Keratinocyte (primary cell): ENCODE measurements at regions not wholly inside any gene's neighbourhood (a gene's known extent, or its start where the extent isn't known, plus 50 kb on each side); places are given as distances from the start of the nearest gene placed in this dataset.

ENCODE experiments used
- DNase-seq: peaks from one replicate; pipeline ENCODE4 v3.0.0-alpha.2; 2011; ENCODE audit warnings: low read depth, missing footprints, low spot score
- FAIRE-seq: peaks from 2 replicates; lab custom pipeline; 2011; peaks lifted over from hg19 to GRCh38; lab: Jason Lieb, UNC
- H2AFZ ChIP-seq: 2 replicates; pipeline ENCODE4 v1.6.0; 2012; ENCODE audit warnings: low read length, control low read depth, inconsistent platforms; ENCODE audit not compliant: control insufficient read depth
- H3K27ac ChIP-seq: 2 replicates; pipeline ENCODE4 v1.5.1; 2011; ENCODE audit warnings: low read length; ENCODE audit not compliant: control insufficient read depth, insufficient read depth
- H3K27me3 ChIP-seq: 3 replicates; pipeline ENCODE4 v1.6.0; 2011; ENCODE audit warnings: low read length; ENCODE audit not compliant: control insufficient read depth, insufficient read depth; ENCODE audit errors: extremely low read depth
- H3K36me3 ChIP-seq, 2 experiments: 2 replicates in 1 of 2; 3 replicates in 1 of 2; pipeline ENCODE4 v1.5.1; 2011; ENCODE audit warnings: low read length in 2 of 2, mild to moderate bottlenecking in 1 of 2; ENCODE audit not compliant: control insufficient read depth in 2 of 2, insufficient read depth in 2 of 2; ENCODE audit errors: extremely low read depth in 1 of 2
- H3K4me1 ChIP-seq: 3 replicates; pipeline ENCODE4 v1.5.1; 2011; ENCODE audit warnings: low read length; ENCODE audit not compliant: control insufficient read depth, insufficient read depth; ENCODE audit errors: extremely low read depth
- H3K4me2 ChIP-seq: 3 replicates; pipeline ENCODE4 v1.6.0; 2011; ENCODE audit warnings: low read depth, low read length; ENCODE audit not compliant: control insufficient read depth, insufficient read depth; ENCODE audit errors: extremely low read depth
- H3K4me3 ChIP-seq, 3 experiments: fragments of 200-600 bp in 1 of 3; sonication (generic) in 1 of 3; 2 replicates in 2 of 3; 3 replicates in 1 of 3; pipeline ENCODE4 v1.5.1; 2011 to 2016; ENCODE audit warnings: low read length in 3 of 3, mild to moderate bottlenecking in 3 of 3, control low read depth in 2 of 3, inconsistent platforms in 1 of 3, low read depth in 1 of 3, mixed read lengths in 1 of 3, mixed run types in 1 of 3, moderate library complexity in 1 of 3; ENCODE audit not compliant: control insufficient read depth in 2 of 3, insufficient read depth in 2 of 3; ENCODE audit errors: extremely low read depth in 1 of 3
- H3K79me2 ChIP-seq: 2 replicates; pipeline ENCODE4 v1.6.0; 2012; ENCODE audit warnings: low read length; ENCODE audit not compliant: control insufficient read depth, insufficient read depth
- H3K9ac ChIP-seq: 3 replicates; pipeline ENCODE4 v1.6.0; 2011; ENCODE audit warnings: low read length; ENCODE audit not compliant: control insufficient read depth, insufficient read depth; ENCODE audit errors: extremely low read depth
- H3K9me1 ChIP-seq: 3 replicates; pipeline ENCODE4 v1.6.0; 2011; ENCODE audit warnings: low read length; ENCODE audit not compliant: control insufficient read depth, insufficient read depth; ENCODE audit errors: extremely low read depth
- H3K9me3 ChIP-seq: 2 replicates; pipeline ENCODE4 v1.5.1; 2012; ENCODE audit warnings: low read depth, low read length; ENCODE audit not compliant: control insufficient read depth
- H4K20me1 ChIP-seq: 3 replicates; pipeline ENCODE4 v1.6.0; 2011; ENCODE audit warnings: low read length; ENCODE audit not compliant: control insufficient read depth, insufficient read depth; ENCODE audit errors: extremely low read depth
- CTCF ChIP-seq, 3 experiments: IDR thresholded peaks in 1 of 3; conservative IDR thresholded peaks in 1 of 3; optimal IDR thresholded peaks in 1 of 3; 2 replicates in 2 of 3; 3 replicates in 1 of 3; pipeline versions ENCODE3 to v1.5.1; 2011; ENCODE audit warnings: low read length in 3 of 3, mild to moderate bottlenecking in 3 of 3, moderate library complexity in 2 of 3, control low read depth in 1 of 3, inconsistent platforms in 1 of 3; ENCODE audit not compliant: insufficient read depth in 2 of 3; ENCODE audit errors: extremely low read depth in 1 of 3
- EZH2 ChIP-seq: IDR thresholded peaks from one replicate; pipeline ENCODE4 v1.6.1; 2012; ENCODE audit warnings: inconsistent platforms, mild to moderate bottlenecking, low read length, moderate library complexity
- dilution Hi-C: fragments of 300-500 bp; cut with MboI; formaldehyde crosslinking; loops from one replicate; pipeline ENCODE4 v1.7.0; 2020; ENCODE audit warnings: low sequenced_read_pairs; ENCODE audit not compliant: extremely low pct_ligation_motif_present

GRCh38 chr4:162582180-162582579 is 418.4 kb upstream of the FSTL5 start:
- FAIRE-seq: no peak
- H3K4me1 ChIP-seq: no peaks in the 10 kb centered on the region
- no peak overlapping the region for H3K27ac ChIP-seq
- no peaks in the 10 kb centered on the region for H3K36me3 ChIP-seq
- dilution Hi-C loops: no loop called here
- no peak for DNase-seq
- H2AFZ ChIP-seq: no peak overlapping the region
- H3K4me3 ChIP-seq: no peak overlapping the region
- H3K27me3 ChIP-seq: no peaks in the 10 kb centered on the region
- H3K9me1 ChIP-seq: no peaks in the 10 kb centered on the region
- no peak overlapping the region for H3K9ac ChIP-seq
- H3K9me3 ChIP-seq: no peaks in the 10 kb centered on the region
- no peaks in the 10 kb centered on the region for H3K79me2 ChIP-seq
- no peak overlapping the region for H3K4me2 ChIP-seq
- H4K20me1 ChIP-seq: no peaks in the 10 kb centered on the region
- TF ChIP-seq EZH2: no peak
- no peak for TF ChIP-seq CTCF (optimal IDR thresholded peaks at IDR 0.05 in 1 of 3, IDR thresholded peaks at IDR 0.05 in 1 of 3, conservative IDR thresholded peaks at IDR 0.05 in 1 of 3; ENCODE audit: extremely low read depth in 1 of 3, insufficient read depth in 2 of 3, low read length in 3 of 3)

GRCh38 chr4:162565730-162566129 is 401.9 kb upstream of the FSTL5 start:
- H3K9ac ChIP-seq: no peak overlapping the region
- no peak overlapping the region for H2AFZ ChIP-seq
- no peaks in the 10 kb centered on the region for H3K79me2 ChIP-seq
- FAIRE-seq (no peak), DNase-seq (no peak)
- no peaks in the 10 kb centered on the region for H3K36me3 ChIP-seq
- H3K4me1 ChIP-seq: no peaks in the 10 kb centered on the region
- H4K20me1 ChIP-seq: no peaks in the 10 kb centered on the region
- no peaks in the 10 kb centered on the region for H3K9me1 ChIP-seq
- no peaks in the 10 kb centered on the region for H3K27me3 ChIP-seq
- H3K27ac ChIP-seq: no peak overlapping the region
- no peak overlapping the region for H3K4me3 ChIP-seq
- dilution Hi-C loops: no loop called here
- no peaks in the 10 kb centered on the region for H3K9me3 ChIP-seq
- TF ChIP-seq CTCF (optimal IDR thresholded peaks at IDR 0.05 in 1 of 3, IDR thresholded peaks at IDR 0.05 in 1 of 3, conservative IDR thresholded peaks at IDR 0.05 in 1 of 3; ENCODE audit: extremely low read depth in 1 of 3, insufficient read depth in 2 of 3, low read length in 3 of 3): no peak
- no peak for TF ChIP-seq EZH2
- no peak overlapping the region for H3K4me2 ChIP-seq
